ENCODE measurements at regions not wholly inside any gene's neighbourhood (a gene's known extent, or its start where the extent isn't known, plus 50 kb on each side); places are given as distances from the start of the nearest gene placed in this dataset.

- no peak for DNase-seq (ENCODE audit: low spot score)
- TF ChIP-seq CTCF (IDR thresholded peaks at IDR 0.05; ENCODE audit: borderline replicate concordance, control extremely low read depth, extremely low read depth, insufficient read depth, missing control alignments), result no peak
- in situ Hi-C loops (cut with MboI; ENCODE audit: low sequenced_read_pairs, unreplicated experiment), result no loop called here
Measured at GRCh38 chr4:156557920-156558319, 413.7 kb downstream of the PDGFC start.

GRCh38 chr4:156556336-156556735 lies 415.3 kb downstream of the PDGFC start:
- no peak for TF ChIP-seq CTCF (IDR thresholded peaks at IDR 0.05; ENCODE audit: borderline replicate concordance, control extremely low read depth, extremely low read depth, insufficient read depth, missing control alignments)
- in situ Hi-C loops (cut with MboI; ENCODE audit: low sequenced_read_pairs, unreplicated experiment), result no loop called here

GRCh38 chr4:156553659-156554058 lies 417.9 kb downstream of the PDGFC start:
- in situ Hi-C loops (cut with MboI; ENCODE audit: low sequenced_read_pairs, unreplicated experiment), result no loop called here
- no peak for DNase-seq (ENCODE audit: low spot score)

More at GRCh38 chr4:156556336-156556735, 415.3 kb downstream of the PDGFC start:
- DNase-seq (ENCODE audit: low spot score), result no peak

GRCh38 chr4:156547891-156548290 lies 423.7 kb downstream of the PDGFC start:
- in situ Hi-C loops (cut with MboI; ENCODE audit: low sequenced_read_pairs, unreplicated experiment), result no loop called here
- no peak for DNase-seq (ENCODE audit: low spot score)

More at GRCh38 chr4:156553659-156554058, 417.9 kb downstream of the PDGFC start:
- TF ChIP-seq CTCF (IDR thresholded peaks at IDR 0.05; ENCODE audit: borderline replicate concordance, control extremely low read depth, extremely low read depth, insufficient read depth, missing control alignments), result no peak

GRCh38 chr4:156547439-156547838 lies 424.2 kb downstream of the PDGFC start:
- TF ChIP-seq CTCF (IDR thresholded peaks at IDR 0.05; ENCODE audit: borderline replicate concordance, control extremely low read depth, extremely low read depth, insufficient read depth, missing control alignments), result no peak
- DNase-seq (ENCODE audit: low spot score), result no peak
- in situ Hi-C loops (cut with MboI; ENCODE audit: low sequenced_read_pairs, unreplicated experiment), result no loop called here

More at GRCh38 chr4:156547891-156548290, 423.7 kb downstream of the PDGFC start:
- no peak for TF ChIP-seq CTCF (IDR thresholded peaks at IDR 0.05; ENCODE audit: borderline replicate concordance, control extremely low read depth, extremely low read depth, insufficient read depth, missing control alignments)

- in situ Hi-C loops (cut with MboI; ENCODE audit: low sequenced_read_pairs, unreplicated experiment), result no loop called here
- DNase-seq (ENCODE audit: low spot score), result no peak
- TF ChIP-seq CTCF (IDR thresholded peaks at IDR 0.05; ENCODE audit: borderline replicate concordance, control extremely low read depth, extremely low read depth, insufficient read depth, missing control alignments), result no peak
Measured at GRCh38 chr4:156545003-156545785, 426.4 kb downstream of the PDGFC start.
